ENCODE measurements at regions not wholly inside any gene's neighbourhood (a gene's known extent, or its start where the extent isn't known, plus 50 kb on each side); places are given as distances from the start of the nearest gene placed in this dataset.

- ATAC-seq (no peak), DNase-seq (ENCODE audit: low spot score) (no peak)
- Mint-ChIP-seq H3K4me3 (no peak overlapping the region), H3K9me3 (peaks cover 24% of the 10 kb centered on the region), H3K27me3 (ENCODE audit: low read depth) (0 out of 2 replicates have a peak, but pooled peaks cover 3% of the 10 kb centered on the region), H3K36me3 (peaks cover 9% of the 10 kb centered on the region; the same call in 1 of the 2 replicates), H3K4me1 (no peaks in the 10 kb centered on the region), H3K27ac (no peak overlapping the region)
- ChIA-PET POLR2A (no interaction called here), CTCF (interaction anchor here (0.6 kb wide), 1 partner anchor 21 kb away, joined by 4 read pairs; no protein-coding TSS in a partner anchor)
- TF ChIP-seq PRDM15 (CRISPR knock-in tag; IDR thresholded peaks at IDR 0.05) (no peak), ATF6 (CRISPR knock-in tag; IDR thresholded peaks at IDR 0.05) (no peak), ZNF219 (CRISPR knock-in tag; IDR thresholded peaks at IDR 0.05; ENCODE audit: borderline replicate concordance) (no peak), ATF2 (CRISPR knock-in tag; IDR thresholded peaks at IDR 0.05; ENCODE audit: borderline replicate concordance, low read depth) (no peak), NFYB (CRISPR knock-in tag; conservative IDR thresholded peaks at IDR 0.05; ENCODE audit: low read depth) (no peak), TCF7 (CRISPR knock-in tag; IDR thresholded peaks at IDR 0.05; ENCODE audit: low read depth) (no peak), JAZF1 (CRISPR knock-in tag; IDR thresholded peaks at IDR 0.05) (no peak), NFE2L1 (CRISPR knock-in tag; IDR thresholded peaks at IDR 0.05) (no peak), ZMAT4 (CRISPR knock-in tag; IDR thresholded peaks at IDR 0.05) (no peak), CTCF (IDR thresholded peaks at IDR 0.05) (no peak), ZNF425 (CRISPR knock-in tag; conservative IDR thresholded peaks at IDR 0.05) (no peak), EMX1 (CRISPR knock-in tag; IDR thresholded peaks at IDR 0.05) (no peak), HMGA2 (CRISPR knock-in tag; IDR thresholded peaks at IDR 0.05) (no peak), ZSCAN18 (CRISPR knock-in tag; IDR thresholded peaks at IDR 0.05) (no peak), FOXK1 (CRISPR knock-in tag; IDR thresholded peaks at IDR 0.05) (no peak)
- TF ChIP-seq, protein P1, sequence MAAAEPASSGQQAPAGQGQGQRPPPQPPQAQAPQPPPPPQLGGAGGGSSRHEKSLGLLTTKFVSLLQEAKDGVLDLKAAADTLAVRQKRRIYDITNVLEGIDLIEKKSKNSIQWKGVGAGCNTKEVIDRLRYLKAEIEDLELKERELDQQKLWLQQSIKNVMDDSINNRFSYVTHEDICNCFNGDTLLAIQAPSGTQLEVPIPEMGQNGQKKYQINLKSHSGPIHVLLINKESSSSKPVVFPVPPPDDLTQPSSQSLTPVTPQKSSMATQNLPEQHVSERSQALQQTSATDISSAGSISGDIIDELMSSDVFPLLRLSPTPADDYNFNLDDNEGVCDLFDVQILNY (CRISPR knock-in tag; IDR thresholded peaks at IDR 0.05), result no peak
- TF ChIP-seq, protein P2, sequence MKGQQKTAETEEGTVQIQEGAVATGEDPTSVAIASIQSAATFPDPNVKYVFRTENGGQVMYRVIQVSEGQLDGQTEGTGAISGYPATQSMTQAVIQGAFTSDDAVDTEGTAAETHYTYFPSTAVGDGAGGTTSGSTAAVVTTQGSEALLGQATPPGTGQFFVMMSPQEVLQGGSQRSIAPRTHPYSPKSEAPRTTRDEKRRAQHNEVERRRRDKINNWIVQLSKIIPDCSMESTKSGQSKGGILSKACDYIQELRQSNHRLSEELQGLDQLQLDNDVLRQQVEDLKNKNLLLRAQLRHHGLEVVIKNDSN (CRISPR knock-in tag; IDR thresholded peaks at IDR 0.05), result no peak
- TF ChIP-seq, protein P3, sequence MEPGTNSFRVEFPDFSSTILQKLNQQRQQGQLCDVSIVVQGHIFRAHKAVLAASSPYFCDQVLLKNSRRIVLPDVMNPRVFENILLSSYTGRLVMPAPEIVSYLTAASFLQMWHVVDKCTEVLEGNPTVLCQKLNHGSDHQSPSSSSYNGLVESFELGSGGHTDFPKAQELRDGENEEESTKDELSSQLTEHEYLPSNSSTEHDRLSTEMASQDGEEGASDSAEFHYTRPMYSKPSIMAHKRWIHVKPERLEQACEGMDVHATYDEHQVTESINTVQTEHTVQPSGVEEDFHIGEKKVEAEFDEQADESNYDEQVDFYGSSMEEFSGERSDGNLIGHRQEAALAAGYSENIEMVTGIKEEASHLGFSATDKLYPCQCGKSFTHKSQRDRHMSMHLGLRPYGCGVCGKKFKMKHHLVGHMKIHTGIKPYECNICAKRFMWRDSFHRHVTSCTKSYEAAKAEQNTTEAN (CRISPR knock-in tag; IDR thresholded peaks at IDR 0.05), result no peak
Observed at GRCh38 chr14:29150659-29151058, 384.1 kb downstream of the FOXG1 start.

All from WTC11 (cell line).